Central memory CD8-positive, alpha-beta T cell (primary cell): ENCODE measurements at regions not wholly inside any gene's neighbourhood (a gene's known extent, or its start where the extent isn't known, plus 50 kb on each side); places are given as distances from the start of the nearest gene placed in this dataset.
"Not testable (repeated sequence)": the region's sequence is repeated elsewhere in the genome, so short reads cannot be mapped to it uniquely, and the experiment has no call there.

Source experiments
- ATAC-seq: fragments of 150-1000 bp; cut with Tn5 transposase; replicated peaks from 2 replicates; pipeline ENCODE4 v1.10.0; 2022; ENCODE audit warnings: mild to moderate bottlenecking, moderate FRiP score, moderate number of reproducible peaks; ENCODE audit not compliant: poor library complexity, severe bottlenecking; ENCODE audit errors: extremely low read depth
- DNase-seq, 2 donors: peaks; one replicate each; pipeline ENCODE4 v3.0.0; 2021; ENCODE audit warnings: low spot score in 2 of 2
- H3K27ac Mint-ChIP-seq: one replicate; pipeline ENCODE4 v1.8.0; 2022; ENCODE audit warnings: low read depth, mild to moderate bottlenecking, moderate library complexity, mixed read lengths
- H3K27me3 Mint-ChIP-seq: one replicate; pipeline ENCODE4 v1.8.0; 2022; ENCODE audit warnings: mixed read lengths
- H3K36me3 Mint-ChIP-seq: one replicate; pipeline ENCODE4 v1.8.0; 2022; ENCODE audit warnings: mild to moderate bottlenecking, moderate library complexity, mixed read lengths; ENCODE audit not compliant: insufficient read depth
- H3K4me1 Mint-ChIP-seq: one replicate; pipeline ENCODE4 v1.8.0; 2022; ENCODE audit warnings: mixed read lengths
- H3K4me3 Mint-ChIP-seq: one replicate; pipeline ENCODE4 v1.8.0; 2022; ENCODE audit warnings: mild to moderate bottlenecking, moderate library complexity, mixed read lengths
- H3K9me3 Mint-ChIP-seq: one replicate; pipeline ENCODE4 v1.8.0; 2022; ENCODE audit warnings: mixed read lengths

- peaks cover 15% of the 10 kb centered on the region for H3K27me3 Mint-ChIP-seq
- no peak for DNase-seq
- no peak overlapping the region for H3K27ac Mint-ChIP-seq
- H3K36me3 Mint-ChIP-seq: no peaks in the 10 kb centered on the region
- no peak overlapping the region for H3K4me3 Mint-ChIP-seq
- ATAC-seq: no peak
- peaks cover under 1% of the 10 kb centered on the region for H3K9me3 Mint-ChIP-seq
- H3K4me1 Mint-ChIP-seq: no peaks in the 10 kb centered on the region
These were observed 106.8 kb downstream of the TENT5C start for GRCh38 chr1:117712621-117713020.

GRCh38 chr1:117714546-117714945 is 108.7 kb downstream of the TENT5C start:
- DNase-seq (no peak), ATAC-seq (no peak)
- Mint-ChIP-seq H3K4me3 (no peak overlapping the region), H3K9me3 (peaks cover 7% of the 10 kb centered on the region), H3K27ac (no peak overlapping the region), H3K4me1 (peaks cover 9% of the 10 kb centered on the region), H3K27me3 (peaks cover 11% of the 10 kb centered on the region), H3K36me3 (no peaks in the 10 kb centered on the region)

GRCh38 chr1:117716030-117716429 is 110.2 kb downstream of the TENT5C start:
- DNase-seq, ATAC-seq, H3K36me3 Mint-ChIP-seq, H3K4me1 Mint-ChIP-seq, H3K4me3 Mint-ChIP-seq, H3K27ac Mint-ChIP-seq: not testable (repeated sequence)
- Mint-ChIP-seq H3K9me3 (peaks cover 13% of the 10 kb centered on the region), H3K27me3 (peaks cover 24% of the 10 kb centered on the region)

GRCh38 chr1:117717980-117718379 is 112.1 kb downstream of the TENT5C start:
- H3K27me3 Mint-ChIP-seq: peaks cover 41% of the 10 kb centered on the region
- H3K36me3 Mint-ChIP-seq, H3K4me1 Mint-ChIP-seq, ATAC-seq, H3K4me3 Mint-ChIP-seq, H3K27ac Mint-ChIP-seq, DNase-seq: not testable (repeated sequence)
- peaks cover 19% of the 10 kb centered on the region for H3K9me3 Mint-ChIP-seq

- Mint-ChIP-seq H3K27me3 (peaks cover 47% of the 10 kb centered on the region), H3K9me3 (peaks cover 19% of the 10 kb centered on the region)
- not testable (repeated sequence) for H3K4me3 Mint-ChIP-seq, H3K4me1 Mint-ChIP-seq, H3K36me3 Mint-ChIP-seq, DNase-seq, H3K27ac Mint-ChIP-seq, ATAC-seq
These were observed 112.7 kb downstream of the TENT5C start for GRCh38 chr1:117718596-117718995.

- H3K27me3 Mint-ChIP-seq: peaks cover 52% of the 10 kb centered on the region
- H3K36me3 Mint-ChIP-seq: no peaks in the 10 kb centered on the region
- peak overlapping the region; percentile 32 for H3K27ac Mint-ChIP-seq
- no peak for DNase-seq
- peak; percentile 36 for ATAC-seq
- peaks cover 19% of the 10 kb centered on the region for H3K9me3 Mint-ChIP-seq
- peaks cover 9% of the 10 kb centered on the region for H3K4me1 Mint-ChIP-seq
- H3K4me3 Mint-ChIP-seq: no peak overlapping the region
These were observed 113.2 kb downstream of the TENT5C start for GRCh38 chr1:117719004-117719403.

GRCh38 chr1:117732065-117732797 is 126.4 kb downstream of the TENT5C start:
- Mint-ChIP-seq H3K36me3 (no peaks in the 10 kb centered on the region), H3K4me3 (no peak overlapping the region), H3K9me3 (peaks cover 7% of the 10 kb centered on the region)

GRCh38 chr1:117732956-117733355 is 127.1 kb downstream of the TENT5C start:
- Mint-ChIP-seq H3K27me3 (no peaks in the 10 kb centered on the region), H3K4me1 (peaks cover 20% of the 10 kb centered on the region), H3K27ac (no peak overlapping the region), H3K36me3 (no peaks in the 10 kb centered on the region), H3K9me3 (no peaks in the 10 kb centered on the region), H3K4me3 (no peak overlapping the region)
- DNase-seq (no peak), ATAC-seq (no peak)

More at GRCh38 chr1:117732065-117732797, 126.4 kb downstream of the TENT5C start:
- Mint-ChIP-seq H3K4me1 (peaks cover 20% of the 10 kb centered on the region), H3K27me3 (no peaks in the 10 kb centered on the region), H3K27ac (no peak overlapping the region)
- ATAC-seq (no peak), DNase-seq (no peak)

- Mint-ChIP-seq H3K36me3 (no peaks in the 10 kb centered on the region), H3K4me1 (peaks cover 20% of the 10 kb centered on the region), H3K4me3 (no peak overlapping the region), H3K27me3 (no peaks in the 10 kb centered on the region), H3K9me3 (no peaks in the 10 kb centered on the region), H3K27ac (peak overlapping the region; percentile 87)
- no peak for DNase-seq
- no peak for ATAC-seq
These were observed 128.6 kb downstream of the TENT5C start for GRCh38 chr1:117734403-117734802.

- Mint-ChIP-seq H3K27me3 (no peaks in the 10 kb centered on the region), H3K4me3 (peak overlapping the region; percentile 79), H3K36me3 (no peaks in the 10 kb centered on the region), H3K4me1 (peaks cover 20% of the 10 kb centered on the region), H3K9me3 (no peaks in the 10 kb centered on the region), H3K27ac (peak overlapping the region; percentile 87)
- no peak for DNase-seq
- peak; percentile 64 for ATAC-seq
These were observed 129.5 kb downstream of the TENT5C start for GRCh38 chr1:117735045-117735992.

- DNase-seq (no peak), ATAC-seq (no peak)
- Mint-ChIP-seq H3K9me3 (no peaks in the 10 kb centered on the region), H3K27ac (no peak overlapping the region), H3K27me3 (peaks cover 10% of the 10 kb centered on the region), H3K4me3 (no peak overlapping the region), H3K36me3 (no peaks in the 10 kb centered on the region), H3K4me1 (peaks cover 14% of the 10 kb centered on the region)
These were observed 133.7 kb downstream of the TENT5C start for GRCh38 chr1:117739504-117739903.

GRCh38 chr1:117740496-117740895 is 134.6 kb downstream of the TENT5C start:
- Mint-ChIP-seq H3K27ac (no peak overlapping the region), H3K9me3 (no peaks in the 10 kb centered on the region)

More at GRCh38 chr1:117740496-117740895, 134.6 kb downstream of the TENT5C start:
- Mint-ChIP-seq H3K36me3 (no peaks in the 10 kb centered on the region), H3K4me3 (no peak overlapping the region), H3K4me1 (peaks cover 6% of the 10 kb centered on the region), H3K27me3 (peaks cover 10% of the 10 kb centered on the region)
- ATAC-seq (no peak), DNase-seq (no peak)
